Calu3 (cell line): ENCODE measurements at regions not wholly inside any gene's neighbourhood (a gene's known extent, or its start where the extent isn't known, plus 50 kb on each side); places are given as distances from the start of the nearest gene placed in this dataset.

Experiments
- BruUV-seq: library from RNA; stranded (reverse); fragments of 400-500 nt; replicated peaks from 2 replicates; lab custom pipeline; 2021; lab: Mats Ljungman, UMichigan
- CTCF ChIA-PET: fragments of 300-600 bp; sonication (Branson Sonifier 250); formaldehyde crosslinking; loops from one replicate; lab custom pipeline; 2022; ENCODE audit warnings: antibody characterized with exemption; lab: Charles Lee
- DNase-seq: peaks from one replicate; pipeline ENCODE4 v3.0.0; 2022
- H3K27ac Mint-ChIP-seq: one replicate; pipeline ENCODE4 v1.8.0; 2022; ENCODE audit warnings: mixed read lengths; ENCODE audit not compliant: unreplicated experiment
- H3K27me3 Mint-ChIP-seq: one replicate; pipeline ENCODE4 v1.8.0; 2022; ENCODE audit warnings: mixed read lengths; ENCODE audit not compliant: unreplicated experiment
- H3K36me3 Mint-ChIP-seq: one replicate; pipeline ENCODE4 v1.8.0; 2022; ENCODE audit warnings: mild to moderate bottlenecking, moderate library complexity, mixed read lengths; ENCODE audit not compliant: insufficient read depth, unreplicated experiment
- H3K4me1 Mint-ChIP-seq: one replicate; pipeline ENCODE4 v1.8.0; 2022; ENCODE audit warnings: mild to moderate bottlenecking, low read depth, mixed read lengths; ENCODE audit not compliant: unreplicated experiment
- H3K4me3 Mint-ChIP-seq: one replicate; pipeline ENCODE4 v1.8.0; 2022; ENCODE audit warnings: mild to moderate bottlenecking, low read depth, moderate library complexity, mixed read lengths; ENCODE audit not compliant: unreplicated experiment
- H3K9me3 Mint-ChIP-seq: one replicate; pipeline ENCODE4 v1.8.0; 2022; ENCODE audit warnings: low read depth, mixed read lengths; ENCODE audit not compliant: unreplicated experiment
- intact Hi-C: fragments of 100-400 bp; cut with micrococcal nuclease; formaldehyde crosslinking; loops from one replicate; pipeline ENCODE4 v1.10.0; 2022; ENCODE audit not compliant: unreplicated experiment
- TF ChIP-seq, protein P1 (sequence below): fragments of 200-600 bp; IDR thresholded peaks from one replicate; pipeline ENCODE4 v1.8.0; 2022; ENCODE audit warnings: antibody characterized with exemption; ENCODE audit not compliant: unreplicated experiment

DNA sequence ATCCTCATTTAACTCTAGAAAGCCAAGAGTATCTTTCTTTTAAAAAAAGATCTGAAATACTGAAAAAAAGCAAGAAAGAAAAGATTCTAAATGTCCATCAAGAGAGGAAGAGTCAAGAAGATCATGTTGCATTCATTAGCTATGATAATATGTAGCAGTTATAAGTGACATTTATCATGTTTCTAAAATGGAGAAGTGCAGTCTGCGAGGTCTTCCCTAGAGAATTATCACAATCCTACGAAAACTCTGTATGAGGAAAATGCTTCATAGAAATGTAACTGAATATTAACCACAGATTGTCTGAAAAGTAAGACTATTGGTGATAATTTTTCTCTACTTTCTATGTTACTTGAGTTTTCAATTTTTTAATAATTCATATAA is 77.4 kb upstream of the USP47 start:
- Mint-ChIP-seq H3K9me3 (no peaks in the 10 kb centered on the region), H3K27ac (no peak overlapping the region), H3K27me3 (peaks cover 79% of the 10 kb centered on the region), H3K4me1 (no peaks in the 10 kb centered on the region), H3K36me3 (no peaks in the 10 kb centered on the region), H3K4me3 (no peak overlapping the region)
- DNase-seq = no peak
- TF ChIP-seq, protein P1, sequence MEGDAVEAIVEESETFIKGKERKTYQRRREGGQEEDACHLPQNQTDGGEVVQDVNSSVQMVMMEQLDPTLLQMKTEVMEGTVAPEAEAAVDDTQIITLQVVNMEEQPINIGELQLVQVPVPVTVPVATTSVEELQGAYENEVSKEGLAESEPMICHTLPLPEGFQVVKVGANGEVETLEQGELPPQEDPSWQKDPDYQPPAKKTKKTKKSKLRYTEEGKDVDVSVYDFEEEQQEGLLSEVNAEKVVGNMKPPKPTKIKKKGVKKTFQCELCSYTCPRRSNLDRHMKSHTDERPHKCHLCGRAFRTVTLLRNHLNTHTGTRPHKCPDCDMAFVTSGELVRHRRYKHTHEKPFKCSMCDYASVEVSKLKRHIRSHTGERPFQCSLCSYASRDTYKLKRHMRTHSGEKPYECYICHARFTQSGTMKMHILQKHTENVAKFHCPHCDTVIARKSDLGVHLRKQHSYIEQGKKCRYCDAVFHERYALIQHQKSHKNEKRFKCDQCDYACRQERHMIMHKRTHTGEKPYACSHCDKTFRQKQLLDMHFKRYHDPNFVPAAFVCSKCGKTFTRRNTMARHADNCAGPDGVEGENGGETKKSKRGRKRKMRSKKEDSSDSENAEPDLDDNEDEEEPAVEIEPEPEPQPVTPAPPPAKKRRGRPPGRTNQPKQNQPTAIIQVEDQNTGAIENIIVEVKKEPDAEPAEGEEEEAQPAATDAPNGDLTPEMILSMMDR = no peak
- no TSS peak for BruUV-seq
- intact Hi-C loops = no loop called here
- CTCF ChIA-PET = interaction anchor here (0.6 kb wide), 1 partner anchor 595 kb away, joined by 4 read pairs; no protein-coding TSS in a partner anchor

DNA sequence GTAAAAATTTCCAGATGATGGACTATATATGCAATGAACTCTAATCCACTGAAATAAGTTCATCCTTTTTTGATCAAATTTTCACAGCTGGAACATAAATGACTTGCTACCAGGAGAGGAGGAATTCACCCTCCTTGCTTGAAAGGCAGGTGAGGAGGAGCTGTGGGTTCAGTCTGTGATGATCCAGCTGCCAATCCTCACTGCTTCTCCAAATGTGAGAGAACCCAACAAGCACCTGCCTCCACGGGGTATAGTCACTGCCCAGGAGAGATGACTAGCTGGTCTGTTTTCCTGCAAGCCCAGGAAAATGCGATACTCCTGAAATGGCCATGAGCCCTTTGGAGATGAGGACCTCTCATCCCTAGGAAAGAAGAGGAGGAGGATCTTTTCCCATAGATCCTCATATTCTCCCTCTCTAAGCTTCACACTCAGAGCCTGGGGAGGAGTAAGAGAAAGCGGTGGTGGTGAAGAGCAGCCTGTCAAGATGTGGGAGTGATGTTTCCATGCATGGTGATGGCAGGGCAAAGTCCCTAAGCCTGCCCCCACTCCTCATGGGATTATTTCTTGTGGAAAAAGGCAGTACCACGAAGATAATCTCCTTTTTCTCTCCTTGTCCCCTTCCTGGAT is 77.9 kb upstream of the USP47 start:
- CTCF ChIA-PET = interaction anchor here (0.6 to 0.7 kb wide), 2 partner anchors 9 to 595 kb away, joined by 3 to 4 read pairs; no protein-coding TSS in a partner anchor
- peaks cover 79% of the 10 kb centered on the region for H3K27me3 Mint-ChIP-seq
- no peaks in the 10 kb centered on the region for H3K4me1 Mint-ChIP-seq
- no peak overlapping the region for H3K4me3 Mint-ChIP-seq
- DNase-seq = no peak
- H3K27ac Mint-ChIP-seq = no peak overlapping the region
- no peaks in the 10 kb centered on the region for H3K9me3 Mint-ChIP-seq
- H3K36me3 Mint-ChIP-seq = no peaks in the 10 kb centered on the region
- intact Hi-C loops = no loop called here
- BruUV-seq = no TSS peak
- TF ChIP-seq, protein P1 = no peak

DNA sequence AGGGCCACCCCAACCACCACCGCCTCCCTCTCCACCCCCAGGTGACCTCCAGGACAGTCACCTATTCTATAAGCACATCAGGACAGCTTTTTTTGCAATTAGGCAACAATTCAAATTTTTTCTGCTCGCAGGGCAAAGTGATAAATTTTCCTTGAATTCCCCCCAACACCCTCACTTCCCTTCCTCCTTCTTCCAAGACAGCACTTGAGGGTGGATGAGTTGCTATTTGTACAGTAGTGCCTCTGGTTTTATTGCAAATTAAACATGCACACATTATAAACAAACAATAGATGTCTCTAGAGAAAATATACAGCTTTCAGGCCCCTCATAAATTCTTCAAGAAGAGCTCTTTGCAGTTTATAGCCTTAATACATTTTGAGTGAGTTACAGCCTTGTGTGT is 80.9 kb upstream of the USP47 start:
- TF ChIP-seq, protein P1 = no peak
- Mint-ChIP-seq H3K27ac (no peak overlapping the region), H3K27me3 (peaks cover 88% of the 10 kb centered on the region), H3K36me3 (no peaks in the 10 kb centered on the region), H3K4me1 (no peaks in the 10 kb centered on the region), H3K4me3 (no peak overlapping the region), H3K9me3 (no peaks in the 10 kb centered on the region)
- DNase-seq = no peak
- no TSS peak for BruUV-seq
- intact Hi-C loops = no loop called here
- CTCF ChIA-PET = interaction anchor here (1.0 kb wide), 1 partner anchor 9 kb away, joined by 3 read pairs; no protein-coding TSS in a partner anchor

DNA sequence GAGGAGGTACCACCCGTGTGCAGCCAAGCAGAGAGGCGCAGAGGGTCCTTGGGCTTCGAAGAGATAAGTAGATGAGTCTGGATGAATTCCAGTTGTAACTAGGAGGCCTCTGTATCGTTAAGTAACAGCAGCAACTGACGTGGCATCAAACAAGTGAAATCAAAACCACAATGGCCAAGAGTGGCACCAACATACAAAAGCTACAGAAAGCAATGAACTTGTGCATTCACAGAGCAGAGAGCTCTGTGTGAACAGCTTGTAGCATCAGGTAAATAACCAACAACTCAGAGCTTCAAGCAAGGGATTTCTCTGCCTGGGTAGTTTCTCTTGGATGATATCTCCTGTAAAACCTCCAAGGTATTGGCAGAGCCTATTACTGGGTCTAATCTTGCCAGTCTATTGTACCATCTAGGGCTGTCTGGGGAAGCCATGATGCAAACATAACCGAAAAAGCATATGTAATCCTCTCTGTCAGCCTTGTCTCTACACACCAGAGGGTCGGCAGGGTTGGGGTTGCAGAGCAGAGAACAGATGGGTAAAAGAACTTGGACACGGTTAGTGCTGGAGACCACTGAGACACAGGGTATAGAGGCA is 83.1 kb upstream of the USP47 start:
- peaks cover 100% of the 10 kb centered on the region for H3K27me3 Mint-ChIP-seq
- CTCF ChIA-PET = interaction anchor here (0.5 to 0.6 kb wide), 2 partner anchors 24 to 59 kb away, joined by 4 to 5 read pairs; no protein-coding TSS in a partner anchor

More for the DNA sequence above, 83.1 kb upstream of the USP47 start:
- BruUV-seq = no TSS peak
- Mint-ChIP-seq H3K4me3 (no peak overlapping the region), H3K27ac (no peak overlapping the region), H3K9me3 (no peaks in the 10 kb centered on the region), H3K4me1 (no peaks in the 10 kb centered on the region), H3K36me3 (no peaks in the 10 kb centered on the region)
- DNase-seq = no peak
- intact Hi-C loops = no loop called here
- TF ChIP-seq, protein P1 = no peak
